ENCODE measurements at regions not wholly inside any gene's neighbourhood (a gene's known extent, or its start where the extent isn't known, plus 50 kb on each side); places are given as distances from the start of the nearest gene placed in this dataset.
"Not testable (repeated sequence)": the region's sequence is repeated elsewhere in the genome, so short reads cannot be mapped to it uniquely, and the experiment has no call there.

GRCh38 chr13:89468081-89468480 lies 1796.9 kb downstream of the SLITRK5 start:
- no peak for DNase-seq (ENCODE audit: low read depth in 2 of 2)

GRCh38 chr13:89470901-89471300 lies 1799.7 kb downstream of the SLITRK5 start:
- no peak for DNase-seq (ENCODE audit: low read depth in 2 of 2)

- DNase-seq (ENCODE audit: low read depth in 2 of 2): no peak
Measured at GRCh38 chr13:89474432-89474831, 1803.3 kb downstream of the SLITRK5 start.

GRCh38 chr13:89486065-89486464 lies 1814.9 kb downstream of the SLITRK5 start:
- DNase-seq (ENCODE audit: low read depth in 2 of 2): no peak

- no peak for DNase-seq (ENCODE audit: low read depth in 2 of 2)
Measured at GRCh38 chr13:89486709-89487108, 1815.5 kb downstream of the SLITRK5 start.

GRCh38 chr13:89490661-89491060 lies 1819.5 kb downstream of the SLITRK5 start:
- DNase-seq (ENCODE audit: low read depth in 2 of 2): no peak

GRCh38 chr13:89496478-89496877 lies 1825.3 kb downstream of the SLITRK5 start:
- no peak for DNase-seq (ENCODE audit: low read depth in 2 of 2)

- DNase-seq (ENCODE audit: low read depth in 2 of 2): no peak
Measured at GRCh38 chr13:89497658-89498057, 1826.5 kb downstream of the SLITRK5 start.

- no peak for DNase-seq (ENCODE audit: low read depth in 2 of 2)
Measured at GRCh38 chr13:89502286-89502685, 1831.1 kb downstream of the SLITRK5 start.

- DNase-seq (ENCODE audit: low read depth in 2 of 2): no peak
Measured at GRCh38 chr13:89514534-89515312, 1832.8 kb upstream of the MIR17HG start.

GRCh38 chr13:89515948-89516347 lies 1831.5 kb upstream of the MIR17HG start:
- DNase-seq (ENCODE audit: low read depth in 2 of 2): no peak

GRCh38 chr13:89518289-89519077 lies 1829.0 kb upstream of the MIR17HG start:
- no peak for DNase-seq (ENCODE audit: low read depth in 2 of 2)

GRCh38 chr13:89520468-89520867 lies 1827.0 kb upstream of the MIR17HG start:
- DNase-seq (ENCODE audit: low read depth in 2 of 2): no peak

GRCh38 chr13:89521672-89522071 lies 1825.8 kb upstream of the MIR17HG start:
- DNase-seq (ENCODE audit: low read depth in 2 of 2): not testable (repeated sequence)

- DNase-seq (ENCODE audit: low read depth in 2 of 2): no peak
Measured at GRCh38 chr13:89541091-89542030, 1806.1 kb upstream of the MIR17HG start.

- no peak for DNase-seq (ENCODE audit: low read depth in 2 of 2)
Measured at GRCh38 chr13:89550938-89551337, 1796.5 kb upstream of the MIR17HG start.

GRCh38 chr13:89554801-89555200 lies 1792.7 kb upstream of the MIR17HG start:
- no peak for DNase-seq (ENCODE audit: low read depth in 2 of 2)

GRCh38 chr13:89565476-89566100 lies 1781.9 kb upstream of the MIR17HG start:
- no peak for DNase-seq (ENCODE audit: low read depth in 2 of 2)

- no peak for DNase-seq (ENCODE audit: low read depth in 2 of 2)
Measured at GRCh38 chr13:89567025-89567424, 1780.5 kb upstream of the MIR17HG start.

- DNase-seq (ENCODE audit: low read depth in 2 of 2): no peak
Measured at GRCh38 chr13:89568276-89568675, 1779.2 kb upstream of the MIR17HG start.

GRCh38 chr13:89568746-89569145 lies 1778.7 kb upstream of the MIR17HG start:
- DNase-seq (ENCODE audit: low read depth in 2 of 2): no peak

Data from activated CD4-positive, alpha-beta T cell treated with anti-CD3 and anti-CD28 coated beads for 24 hours (primary cell).